HFFc6 (cell line): ENCODE measurements at regions not wholly inside any gene's neighbourhood (a gene's known extent, or its start where the extent isn't known, plus 50 kb on each side); places are given as distances from the start of the nearest gene placed in this dataset.
A peak's percentile ranks its signal among the peaks of the same experiment; 100 is the strongest.
"Not testable (repeated sequence)": the region's sequence is repeated elsewhere in the genome, so short reads cannot be mapped to it uniquely, and the experiment has no call there.

ENCODE experiments used
- DNase-seq: peaks from one replicate; pipeline ENCODE4 v3.0.0-alpha.2; 2018
- H3K27ac Mint-ChIP-seq: 2 replicates; pipeline ENCODE4 v1.8.0; 2020; ENCODE audit warnings: mild to moderate bottlenecking, mixed read lengths
- H3K27me3 Mint-ChIP-seq: 2 replicates; pipeline ENCODE4 v1.8.0; 2021; ENCODE audit warnings: mild to moderate bottlenecking, moderate library complexity, mixed read lengths; ENCODE audit not compliant: insufficient read depth
- H3K36me3 Mint-ChIP-seq: 2 replicates; pipeline ENCODE4 v1.8.0; 2021; ENCODE audit warnings: low read depth, mixed read lengths
- H3K4me1 Mint-ChIP-seq: 2 replicates; pipeline ENCODE4 v1.8.0; 2020; ENCODE audit warnings: low read depth, mixed read lengths
- H3K4me3 Mint-ChIP-seq: 2 replicates; pipeline ENCODE4 v1.8.0; 2020; ENCODE audit warnings: mild to moderate bottlenecking, moderate library complexity, mixed read lengths
- H3K9me3 Mint-ChIP-seq: 2 replicates; pipeline ENCODE4 v1.8.0; 2020; ENCODE audit warnings: mild to moderate bottlenecking, mixed read lengths
- TF ChIP-seq, protein P1 (sequence below): fragments of 200-600 bp; sonication (generic); IDR thresholded peaks from 2 replicates; pipeline ENCODE4 v1.5.0; 2021; ENCODE audit warnings: antibody characterized with exemption, mild to moderate bottlenecking

DNA sequence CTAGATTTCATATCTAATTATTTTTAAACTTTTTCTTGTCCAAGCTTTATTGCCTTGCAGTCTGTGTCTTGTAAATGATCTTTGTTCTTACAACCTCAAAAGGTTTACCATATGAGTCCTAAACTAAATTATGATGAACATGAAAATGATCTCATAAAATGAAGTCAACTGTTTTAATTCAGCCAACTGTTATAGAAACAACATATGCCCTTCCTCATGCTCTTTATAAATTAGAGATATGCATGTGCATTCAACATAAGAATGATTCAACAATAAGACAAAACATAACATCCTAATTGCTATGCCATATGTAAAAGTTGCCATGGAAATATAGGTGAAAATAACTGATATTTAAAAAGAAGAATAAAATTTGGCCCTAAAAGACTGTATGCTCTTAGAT is 774.4 kb downstream of the LUZP2 start:
- Mint-ChIP-seq H3K27me3 (no peaks in the 10 kb centered on the region), H3K4me1 (no peaks in the 10 kb centered on the region), H3K36me3 (no peaks in the 10 kb centered on the region), H3K27ac (no peak overlapping the region), H3K4me3 (no peak overlapping the region), H3K9me3 (peaks cover 23% of the 10 kb centered on the region)
- TF ChIP-seq, protein P1, sequence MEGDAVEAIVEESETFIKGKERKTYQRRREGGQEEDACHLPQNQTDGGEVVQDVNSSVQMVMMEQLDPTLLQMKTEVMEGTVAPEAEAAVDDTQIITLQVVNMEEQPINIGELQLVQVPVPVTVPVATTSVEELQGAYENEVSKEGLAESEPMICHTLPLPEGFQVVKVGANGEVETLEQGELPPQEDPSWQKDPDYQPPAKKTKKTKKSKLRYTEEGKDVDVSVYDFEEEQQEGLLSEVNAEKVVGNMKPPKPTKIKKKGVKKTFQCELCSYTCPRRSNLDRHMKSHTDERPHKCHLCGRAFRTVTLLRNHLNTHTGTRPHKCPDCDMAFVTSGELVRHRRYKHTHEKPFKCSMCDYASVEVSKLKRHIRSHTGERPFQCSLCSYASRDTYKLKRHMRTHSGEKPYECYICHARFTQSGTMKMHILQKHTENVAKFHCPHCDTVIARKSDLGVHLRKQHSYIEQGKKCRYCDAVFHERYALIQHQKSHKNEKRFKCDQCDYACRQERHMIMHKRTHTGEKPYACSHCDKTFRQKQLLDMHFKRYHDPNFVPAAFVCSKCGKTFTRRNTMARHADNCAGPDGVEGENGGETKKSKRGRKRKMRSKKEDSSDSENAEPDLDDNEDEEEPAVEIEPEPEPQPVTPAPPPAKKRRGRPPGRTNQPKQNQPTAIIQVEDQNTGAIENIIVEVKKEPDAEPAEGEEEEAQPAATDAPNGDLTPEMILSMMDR, result no peak
- DNase-seq, result no peak

DNA sequence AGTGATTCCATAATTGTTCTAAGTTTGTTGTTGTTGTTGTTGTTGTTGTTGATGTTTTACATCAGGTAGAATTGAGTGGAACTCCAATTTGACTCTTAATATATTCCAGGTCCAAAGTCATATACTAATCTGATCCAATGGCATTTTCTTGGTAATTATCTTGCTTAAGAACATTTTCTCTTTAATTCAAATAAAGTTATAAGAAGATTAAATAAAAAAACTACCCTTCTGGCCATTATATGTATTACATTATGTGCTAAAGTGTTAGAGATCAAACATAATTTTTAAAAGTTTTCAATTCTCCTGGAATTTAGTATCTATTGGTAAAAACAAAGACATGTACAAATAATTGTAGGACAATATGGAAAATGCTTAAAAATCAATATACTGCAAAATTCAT is 775.4 kb downstream of the LUZP2 start:
- TF ChIP-seq, protein P1, result peak; percentile 29
- no peak for DNase-seq
- no peak overlapping the region for H3K27ac Mint-ChIP-seq
- H3K4me1 Mint-ChIP-seq, result no peaks in the 10 kb centered on the region
- no peaks in the 10 kb centered on the region for H3K36me3 Mint-ChIP-seq
- H3K9me3 Mint-ChIP-seq, result peaks cover 17% of the 10 kb centered on the region
- no peak overlapping the region for H3K4me3 Mint-ChIP-seq
- no peaks in the 10 kb centered on the region for H3K27me3 Mint-ChIP-seq

DNA sequence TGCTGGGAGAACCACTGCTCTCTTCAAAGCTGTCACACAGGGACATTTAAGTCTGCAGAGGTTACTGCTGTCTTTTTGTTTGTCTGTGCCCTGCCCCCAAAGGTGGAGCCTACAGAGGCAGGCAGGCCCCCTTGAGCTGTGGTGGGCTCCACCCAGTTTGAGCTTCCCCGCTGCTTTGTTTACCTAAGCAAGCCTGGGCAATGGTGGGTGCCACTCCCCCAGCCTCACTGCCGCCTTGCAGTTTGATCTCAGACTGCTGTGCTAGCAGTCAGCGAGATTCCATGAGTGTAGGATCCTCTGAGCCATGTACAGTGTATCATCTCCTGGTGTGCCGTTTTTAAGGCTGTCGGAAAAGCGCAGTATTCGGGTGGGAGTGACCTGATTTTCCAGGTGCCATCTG is 784.0 kb downstream of the LUZP2 start:
- DNase-seq, H3K4me1 Mint-ChIP-seq, H3K27me3 Mint-ChIP-seq, H3K27ac Mint-ChIP-seq, H3K36me3 Mint-ChIP-seq, H3K4me3 Mint-ChIP-seq: not testable (repeated sequence)
- H3K9me3 Mint-ChIP-seq, result peaks cover 40% of the 10 kb centered on the region

DNA sequence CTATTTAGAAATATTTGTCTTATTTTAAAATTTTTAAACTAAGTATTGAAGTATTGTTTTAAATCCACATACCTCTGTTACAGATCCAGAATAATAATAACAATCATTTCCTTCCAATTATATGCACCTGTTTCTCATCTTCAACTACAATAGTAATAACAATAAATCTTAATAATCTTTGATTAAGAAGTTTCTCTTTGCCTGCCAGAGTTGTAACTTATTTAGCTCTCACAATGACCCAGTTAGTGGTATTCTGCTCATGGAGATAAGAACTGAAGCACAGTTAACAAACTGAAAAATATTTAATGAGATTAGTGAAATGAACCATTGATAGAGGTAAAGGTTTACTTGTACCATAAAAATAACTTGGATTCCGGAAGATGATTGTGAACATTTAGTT is 796.3 kb downstream of the LUZP2 start:
- Mint-ChIP-seq H3K27ac (no peak overlapping the region), H3K4me1 (no peaks in the 10 kb centered on the region), H3K27me3 (no peaks in the 10 kb centered on the region; the same call in 1 of the 2 replicates), H3K9me3 (peaks cover 45% of the 10 kb centered on the region), H3K4me3 (no peak overlapping the region), H3K36me3 (no peaks in the 10 kb centered on the region)
- no peak for DNase-seq
- TF ChIP-seq, protein P1, result no peak

DNA sequence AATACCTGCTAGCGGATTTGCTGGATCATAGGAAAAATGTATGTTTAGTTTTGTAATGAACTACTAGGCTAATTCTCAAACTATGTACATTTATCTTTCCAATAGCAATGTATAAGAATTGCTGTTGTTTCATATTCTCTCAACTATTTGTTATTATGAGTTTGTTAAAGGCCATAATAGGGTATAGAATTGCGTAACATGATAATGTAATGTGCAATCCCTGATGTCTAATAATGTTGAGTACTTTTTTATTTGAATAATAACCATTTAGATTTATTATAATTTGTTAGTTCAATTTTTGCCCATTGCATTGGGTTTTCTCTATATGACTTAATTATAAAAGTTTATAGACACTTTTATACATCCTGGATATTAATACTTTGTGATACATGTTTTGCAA is 801.6 kb downstream of the LUZP2 start:
- H3K9me3 Mint-ChIP-seq, result peaks cover 39% of the 10 kb centered on the region
- H3K36me3 Mint-ChIP-seq, result no peaks in the 10 kb centered on the region
- H3K27ac Mint-ChIP-seq, result no peak overlapping the region
- no peaks in the 10 kb centered on the region for H3K4me1 Mint-ChIP-seq
- no peak for DNase-seq
- no peaks in the 10 kb centered on the region; the same call in 1 of the 2 replicates for H3K27me3 Mint-ChIP-seq
- TF ChIP-seq, protein P1, result no peak
- H3K4me3 Mint-ChIP-seq, result no peak overlapping the region

DNA sequence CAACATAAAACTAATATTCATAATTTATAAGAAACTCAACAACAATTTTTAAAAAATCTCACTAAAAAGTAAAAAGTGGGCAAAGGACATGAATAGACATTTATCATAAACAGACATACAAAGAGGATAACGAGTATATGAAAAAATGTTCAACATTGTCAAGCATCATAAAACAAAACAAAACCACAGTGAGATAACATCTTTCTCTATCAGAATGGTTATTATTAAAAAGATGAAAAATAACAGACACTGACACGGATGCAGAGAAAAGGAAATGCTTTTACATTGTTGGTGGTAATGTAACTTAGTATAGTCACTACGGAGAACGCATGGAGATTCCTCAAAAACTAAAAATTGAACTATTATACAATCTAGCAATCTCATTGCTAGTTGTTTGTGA is 813.0 kb downstream of the LUZP2 start:
- Mint-ChIP-seq H3K4me1 (no peaks in the 10 kb centered on the region), H3K27ac (no peak overlapping the region), H3K36me3 (no peaks in the 10 kb centered on the region), H3K4me3 (no peak overlapping the region), H3K27me3 (no peaks in the 10 kb centered on the region), H3K9me3 (peaks cover 42% of the 10 kb centered on the region)
- TF ChIP-seq, protein P1, result no peak
- no peak for DNase-seq
